GM18502 (cell line): ENCODE measurements at regions not wholly inside any gene's neighbourhood (a gene's known extent, or its start where the extent isn't known, plus 50 kb on each side); places are given as distances from the start of the nearest gene placed in this dataset.
"Not testable (repeated sequence)": the region's sequence is repeated elsewhere in the genome, so short reads cannot be mapped to it uniquely, and the experiment has no call there.

Experiments
- ATAC-seq: cut with Tn5 transposase; IDR thresholded peaks from one replicate; pipeline ENCODE4 v1.9.1; 2021; ENCODE audit warnings: mild to moderate bottlenecking; ENCODE audit not compliant: unreplicated experiment, poor library complexity

DNA sequence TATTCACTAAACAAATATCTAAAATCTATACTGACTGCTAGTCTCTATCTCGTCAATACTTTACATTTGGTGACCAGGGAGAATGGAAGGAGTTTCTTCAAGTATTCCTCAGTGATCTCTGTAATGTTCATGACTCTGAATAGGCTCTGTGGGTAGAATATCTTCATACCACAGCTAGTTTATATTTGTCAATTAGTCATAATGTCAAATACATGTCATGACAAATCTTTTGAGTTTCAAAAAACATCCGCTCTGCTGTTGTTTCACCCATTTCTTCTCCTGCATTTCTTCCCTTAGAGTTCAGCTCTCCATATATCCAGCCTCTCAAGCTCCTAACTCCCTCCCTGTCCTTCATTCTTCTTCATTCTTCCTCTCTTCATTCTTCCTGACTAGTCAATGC is 206.5 kb upstream of the FANCL start:
- ATAC-seq = no peak

DNA sequence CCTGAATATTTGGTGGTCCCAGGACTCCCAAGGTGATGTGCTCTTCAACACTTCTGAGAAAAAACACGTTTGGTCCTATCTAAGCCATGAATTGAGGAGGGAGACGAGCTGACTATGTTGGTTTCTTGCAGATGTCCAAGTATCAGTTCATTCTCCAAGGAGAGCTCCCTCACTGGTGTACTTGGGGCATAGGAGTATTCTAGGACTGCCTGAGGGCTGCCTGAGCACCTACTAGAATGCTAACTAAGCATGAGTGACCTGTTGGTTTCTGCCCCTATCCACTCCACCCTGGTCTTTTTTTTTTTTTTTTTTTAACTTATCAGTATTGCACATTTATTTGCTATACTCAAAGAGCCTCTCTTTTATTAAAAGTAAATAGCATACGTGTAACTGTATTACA is 200.5 kb upstream of the FANCL start:
- ATAC-seq = no peak

DNA sequence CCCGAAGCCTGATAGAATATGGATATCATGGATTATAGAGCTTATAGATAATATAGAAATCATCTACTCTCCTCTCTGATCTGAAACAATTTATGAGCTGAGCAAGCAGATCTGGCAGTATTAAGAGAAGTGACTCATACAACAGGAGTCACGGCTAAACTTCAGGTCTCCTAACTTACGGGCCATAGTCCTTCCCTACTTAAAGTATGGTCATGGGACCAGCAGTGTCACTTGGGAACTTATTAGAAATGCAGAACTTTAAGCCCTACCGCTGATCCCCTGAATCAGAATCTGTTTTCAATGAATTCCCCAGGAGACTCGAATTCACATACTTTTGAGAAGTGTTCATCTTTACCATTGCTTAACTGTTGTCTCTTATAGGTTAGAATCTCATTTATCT is 195.7 kb upstream of the FANCL start:
- ATAC-seq = no peak

DNA sequence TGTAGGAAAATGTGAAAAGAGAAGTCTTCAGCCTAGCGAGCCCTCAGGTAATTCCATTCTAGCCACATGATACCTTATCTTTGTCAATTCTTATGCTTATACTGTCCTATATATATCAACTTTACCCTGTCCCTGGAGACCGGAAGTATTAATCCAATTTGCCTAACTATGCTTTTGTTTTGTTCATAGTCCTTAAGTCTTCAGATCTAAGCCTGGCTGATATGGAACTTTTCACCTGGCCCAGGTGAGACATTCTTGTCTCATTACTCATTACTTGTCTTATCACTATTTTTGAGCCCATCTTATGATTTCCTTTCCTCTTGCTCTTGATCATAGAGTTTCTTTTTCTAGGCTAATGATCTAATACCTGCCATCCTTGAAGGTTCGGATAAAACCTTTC is 194.1 kb upstream of the FANCL start:
- no peak for ATAC-seq

DNA sequence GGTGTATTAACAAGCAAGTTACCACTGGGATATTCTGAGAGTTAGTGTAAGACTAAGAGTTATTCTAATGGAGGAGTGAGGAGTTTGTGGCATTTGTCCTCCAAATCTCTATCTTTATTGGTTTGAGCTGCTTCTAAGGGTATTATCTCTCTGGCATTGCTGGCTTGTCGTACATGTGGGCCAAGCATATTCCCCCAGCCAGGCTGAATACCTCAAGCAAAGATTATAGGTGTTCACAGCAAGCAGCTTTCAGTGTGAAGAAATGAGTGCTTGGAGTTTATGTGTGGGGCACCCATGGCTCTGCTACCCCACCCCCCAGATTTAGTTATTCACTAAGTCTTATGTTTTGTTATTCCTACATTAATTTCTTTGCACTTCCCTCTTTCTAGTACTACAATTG is 193.6 kb upstream of the FANCL start:
- ATAC-seq = no peak

DNA sequence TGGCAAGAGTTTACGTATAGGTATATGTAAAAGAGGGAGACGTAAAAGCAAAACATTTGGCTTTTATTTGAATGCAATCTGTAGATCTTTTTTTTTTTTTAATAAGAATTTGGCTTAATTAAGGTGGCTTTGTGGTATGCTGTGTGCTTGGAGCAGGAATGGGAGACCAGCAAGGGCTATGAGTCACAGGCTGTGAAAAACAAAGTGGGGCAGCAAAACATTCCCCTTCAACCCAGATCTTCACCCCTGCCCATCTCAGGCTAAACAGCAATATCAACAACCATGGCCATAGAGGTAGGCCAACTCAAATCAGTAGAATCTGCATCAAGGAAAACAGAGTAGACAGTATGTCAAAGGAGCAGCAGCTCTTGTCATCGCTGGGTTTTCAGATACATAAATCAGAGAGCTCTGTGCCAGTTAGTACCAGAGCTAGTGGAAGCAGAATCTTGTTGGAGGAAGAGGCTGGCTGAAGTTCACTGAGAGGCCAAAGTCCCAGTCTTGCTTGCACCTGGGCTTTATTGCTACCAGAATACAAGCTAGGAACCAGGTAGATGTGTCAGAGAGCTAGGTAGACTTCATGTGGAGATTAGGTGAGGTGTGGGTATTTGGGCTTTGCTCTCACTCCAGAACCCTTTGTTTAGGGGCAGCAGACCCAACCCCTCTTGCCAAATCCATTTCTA is 191.5 kb upstream of the FANCL start:
- no peak for ATAC-seq

DNA sequence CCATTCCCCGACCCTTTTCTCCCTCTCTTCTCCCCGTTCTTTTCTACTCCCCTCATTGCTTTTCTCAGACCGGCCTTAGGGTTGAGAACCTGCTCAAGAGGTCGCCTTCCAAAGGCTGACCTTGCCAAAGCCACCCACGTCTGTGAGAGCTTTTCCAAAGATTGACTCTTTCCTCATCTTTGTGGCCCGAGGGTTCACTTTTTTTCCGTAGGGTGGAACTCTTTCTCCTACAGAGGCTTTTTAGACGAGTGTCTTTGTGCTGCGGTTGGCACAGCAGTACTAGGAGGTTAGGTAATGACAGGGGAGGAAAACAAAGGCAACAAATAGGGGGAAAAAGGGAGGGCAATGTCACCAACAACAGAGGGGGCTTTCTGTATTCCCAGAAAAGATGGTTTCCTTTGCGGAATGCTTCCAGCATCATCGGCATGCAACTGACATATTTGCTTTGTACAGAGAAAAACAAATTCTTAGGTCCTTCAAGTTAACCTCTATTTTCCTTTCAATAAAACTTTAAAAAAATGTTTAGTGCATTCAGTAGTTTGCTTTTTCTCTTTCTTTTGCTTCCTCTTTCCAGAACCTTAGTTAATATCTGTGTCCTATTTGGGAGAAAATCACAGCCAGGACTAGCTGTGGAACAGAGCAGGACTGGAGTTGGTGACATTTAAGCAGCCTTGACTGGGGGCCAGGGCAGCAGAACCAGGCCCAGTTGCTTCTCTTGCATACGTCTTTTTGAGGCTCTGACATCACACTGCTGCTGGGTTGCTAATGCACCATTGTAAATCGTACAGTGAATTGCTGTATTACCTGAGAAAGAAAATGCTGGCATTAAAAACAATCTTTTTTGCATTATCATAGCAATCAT is 188.1 kb upstream of the FANCL start:
- ATAC-seq = peak; percentile 16

DNA sequence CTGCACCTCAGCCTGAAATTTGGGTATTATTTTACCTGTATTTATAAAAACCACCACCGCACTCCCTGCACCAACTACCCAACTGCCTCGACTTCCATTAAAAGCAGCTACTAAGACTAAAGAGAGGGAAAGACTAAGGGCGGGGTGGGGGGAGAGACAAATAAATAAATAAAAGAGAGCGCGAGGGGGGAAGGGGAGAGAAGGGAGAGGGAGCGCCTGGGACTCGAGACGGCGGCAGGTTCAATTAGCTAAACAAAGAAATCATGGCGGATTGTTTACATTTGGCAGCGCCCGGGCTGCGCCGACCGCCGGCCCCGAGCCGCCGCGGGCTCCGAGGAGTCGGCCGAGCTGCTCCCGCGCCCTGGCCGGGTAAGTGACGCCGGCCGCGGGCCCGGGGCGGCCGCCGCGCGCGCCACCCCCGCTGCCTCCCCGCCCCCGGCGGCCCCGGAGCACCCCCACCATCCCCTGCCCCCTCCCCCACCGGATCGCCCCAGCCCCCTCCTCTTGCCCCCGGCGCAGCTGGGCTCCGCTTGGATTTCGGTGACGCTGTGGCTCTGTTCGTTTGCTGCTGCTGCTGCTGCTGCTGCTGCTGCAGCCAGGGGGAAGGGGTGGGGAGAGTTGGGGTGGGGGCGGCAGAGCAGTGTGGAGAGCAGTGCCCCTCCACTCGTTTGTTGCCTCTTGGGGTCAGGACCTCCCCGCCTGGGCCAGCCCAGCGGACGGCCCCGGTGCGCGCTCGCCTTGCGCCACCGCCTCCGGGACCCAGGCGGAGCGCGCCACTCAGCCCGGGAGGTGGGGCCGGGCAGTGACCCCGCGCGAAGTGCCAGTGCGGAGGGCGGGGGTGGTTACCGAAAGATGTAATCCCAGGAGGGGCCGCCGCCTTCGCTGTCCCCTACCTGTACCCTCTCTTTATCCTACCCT is 187.2 kb upstream of the FANCL start:
- ATAC-seq = peak; percentile 52

DNA sequence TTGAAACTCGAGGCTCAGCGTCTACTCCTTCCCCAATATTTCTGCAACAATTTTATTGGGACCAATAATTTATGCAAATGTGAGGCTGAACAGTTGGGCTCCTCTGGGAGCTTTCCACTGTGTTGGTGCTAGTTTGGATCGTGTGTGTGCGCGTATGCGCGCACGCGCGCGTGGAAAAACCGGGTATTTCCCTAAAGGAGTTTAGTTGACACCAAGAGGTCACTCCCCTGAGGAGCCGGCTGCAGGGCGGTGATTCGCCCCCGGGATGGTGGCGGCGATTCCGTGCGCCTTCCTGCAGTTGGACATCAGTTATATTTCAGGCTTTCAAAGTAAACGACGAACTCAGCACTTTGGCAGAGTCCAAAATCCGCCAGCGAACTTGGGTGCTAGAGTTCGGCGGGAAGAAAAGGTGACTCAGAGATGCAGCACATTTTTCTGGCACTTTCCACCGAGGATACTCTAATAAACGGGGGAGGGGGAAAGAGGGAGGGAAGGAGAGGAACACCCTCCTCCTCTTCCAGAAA is 186.5 kb upstream of the FANCL start:
- ATAC-seq = peak; percentile 42

DNA sequence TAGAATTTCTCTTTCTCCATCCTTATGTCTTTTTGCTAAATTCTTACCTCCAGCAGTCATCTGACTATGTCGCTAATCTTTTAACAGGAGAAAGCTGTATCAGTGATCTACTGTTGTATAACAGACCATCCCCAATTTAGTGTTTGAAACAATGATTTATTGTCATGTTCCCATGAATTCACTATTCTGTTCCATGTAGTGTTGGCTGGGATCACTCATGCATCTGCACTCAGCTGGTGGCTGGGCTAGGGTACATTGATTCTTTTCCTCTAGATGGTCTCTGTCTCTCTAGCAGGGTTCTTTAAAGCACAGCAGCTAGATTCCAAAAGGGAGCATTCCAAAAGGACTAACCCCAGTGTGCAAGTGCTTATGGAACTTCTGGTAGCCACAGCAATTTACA is 184.2 kb upstream of the FANCL start:
- no peak for ATAC-seq

DNA sequence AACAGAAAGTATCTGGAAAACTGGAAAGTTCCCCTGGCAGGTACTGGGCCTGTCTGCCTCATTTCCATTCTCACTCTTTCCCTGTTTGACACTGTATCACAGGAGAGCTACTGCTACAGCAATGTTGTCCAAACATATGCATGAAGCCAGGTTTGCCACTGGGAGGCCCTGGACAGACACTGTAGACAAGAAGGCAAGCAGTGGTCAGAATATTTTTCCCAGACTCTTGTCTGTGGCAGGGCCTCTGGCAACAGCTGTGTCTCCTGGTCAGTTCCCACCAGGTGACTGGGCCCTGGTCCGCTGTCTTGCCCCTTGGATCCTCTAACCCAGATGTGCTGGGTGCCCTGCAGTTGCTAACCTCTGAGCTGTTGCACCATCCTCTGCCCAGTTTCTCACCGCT is 178.9 kb upstream of the FANCL start:
- no peak for ATAC-seq

DNA sequence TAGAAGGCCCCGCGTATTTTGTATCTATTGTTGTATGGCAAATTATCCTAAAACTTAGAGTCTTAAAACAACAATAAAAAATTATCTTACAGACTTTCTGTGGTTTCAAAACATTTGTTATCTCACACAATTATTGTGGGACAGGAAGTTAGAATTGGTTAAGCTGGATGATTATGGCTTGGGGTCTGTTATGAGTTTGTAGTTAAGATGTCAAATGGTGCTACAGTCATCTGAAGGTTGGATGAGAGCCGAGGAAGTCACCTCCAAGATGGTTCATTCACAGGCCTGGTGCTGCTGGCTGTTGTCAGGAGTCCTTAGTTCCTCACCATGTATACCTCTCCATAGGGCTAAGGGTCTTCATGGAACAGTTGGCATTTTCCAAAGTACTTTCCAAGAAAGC is 175.6 kb upstream of the FANCL start:
- ATAC-seq = no peak

DNA sequence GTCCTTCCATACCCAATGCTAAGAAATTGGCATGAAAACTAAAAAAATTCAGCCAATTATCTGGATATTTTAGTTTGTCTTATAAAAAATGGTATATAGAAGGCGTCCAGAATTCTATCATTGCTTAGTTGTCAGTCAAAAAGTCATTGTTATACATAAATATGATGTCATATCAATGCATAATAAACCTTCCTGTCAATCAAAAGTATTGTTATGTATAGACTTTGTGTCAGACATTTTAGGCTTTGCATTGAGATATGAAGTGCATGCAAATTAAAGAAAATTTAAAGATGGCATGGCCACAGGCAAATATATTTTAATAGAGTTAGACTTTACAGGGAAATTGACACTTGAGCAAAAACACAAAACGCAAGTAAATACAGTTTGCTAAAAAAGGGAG is 173.4 kb upstream of the FANCL start:
- no peak for ATAC-seq

DNA sequence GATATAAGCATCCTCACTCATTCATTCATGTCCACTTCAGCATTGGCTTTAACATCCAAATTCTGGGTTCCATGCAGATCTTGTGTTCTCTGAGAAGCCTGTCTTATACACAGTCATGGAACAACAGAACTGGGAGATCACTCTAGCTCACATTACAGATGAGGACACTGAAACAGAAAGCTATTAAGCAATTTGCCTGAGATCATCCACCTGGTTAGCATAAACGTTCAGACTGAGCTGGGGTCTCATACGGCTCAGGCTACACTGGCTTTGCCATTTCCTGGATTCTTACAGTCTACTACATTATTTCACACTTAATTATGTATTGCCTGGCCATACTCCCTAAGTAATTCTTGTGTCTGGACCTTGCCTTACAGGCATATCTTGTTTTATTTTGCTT is 169.4 kb upstream of the FANCL start:
- no peak for ATAC-seq

DNA sequence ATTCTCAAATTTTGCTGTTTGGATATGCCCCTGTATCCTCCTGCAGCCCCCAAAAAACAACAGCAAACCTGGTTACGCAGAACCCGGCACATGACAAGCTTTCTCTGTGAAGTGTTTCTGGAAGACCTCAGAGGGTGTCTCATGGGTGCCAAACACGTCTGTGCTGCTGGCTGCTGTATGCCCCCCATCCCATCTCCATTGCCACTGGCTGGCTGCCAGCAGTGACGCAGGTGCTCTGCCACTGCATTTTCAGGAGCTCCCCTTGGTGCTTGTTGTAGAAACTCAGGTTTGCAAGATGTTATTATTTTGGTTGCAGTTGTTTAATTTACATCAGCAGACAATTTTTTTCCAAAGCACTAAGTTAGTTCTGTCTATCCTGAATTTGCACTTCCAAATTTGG is 166.4 kb upstream of the FANCL start:
- ATAC-seq = no peak

DNA sequence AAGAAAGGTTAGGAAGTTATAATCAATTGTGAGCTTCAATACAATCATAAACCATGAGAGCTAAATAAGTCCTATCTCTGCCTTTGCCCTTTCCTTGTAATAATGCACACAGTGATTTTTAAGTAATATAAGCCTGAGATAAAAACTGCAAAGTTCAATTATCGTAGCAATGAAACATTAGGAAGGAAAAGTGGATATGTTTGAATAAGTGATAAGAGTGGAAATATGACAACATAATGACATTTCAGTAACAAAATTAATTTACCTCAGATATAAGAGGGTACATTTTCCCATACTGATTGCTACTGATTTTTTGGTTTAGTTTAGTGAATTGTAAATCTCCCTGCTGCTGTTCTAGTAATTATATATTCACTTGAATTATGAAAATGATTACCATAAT is 164.2 kb upstream of the FANCL start:
- ATAC-seq = no peak

DNA sequence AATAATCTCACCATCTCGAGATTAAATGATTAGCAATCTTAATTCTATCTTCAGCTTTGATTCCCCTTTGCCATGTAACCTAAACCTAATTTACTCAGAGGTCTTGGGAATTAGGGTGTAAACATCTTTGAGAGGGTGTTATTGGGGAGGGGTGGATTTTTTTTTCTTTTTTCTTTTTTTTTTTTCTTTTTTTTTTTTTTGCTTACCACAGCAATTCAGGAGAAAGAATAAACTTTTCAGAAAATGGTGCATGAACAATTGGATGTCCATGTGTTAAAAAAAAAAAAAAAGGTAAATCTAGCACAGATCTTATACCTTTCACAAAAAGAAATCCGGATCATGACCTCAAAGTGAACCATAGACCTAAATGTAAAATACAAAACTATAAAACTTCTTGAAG is 160.8 kb upstream of the FANCL start:
- no peak for ATAC-seq

DNA sequence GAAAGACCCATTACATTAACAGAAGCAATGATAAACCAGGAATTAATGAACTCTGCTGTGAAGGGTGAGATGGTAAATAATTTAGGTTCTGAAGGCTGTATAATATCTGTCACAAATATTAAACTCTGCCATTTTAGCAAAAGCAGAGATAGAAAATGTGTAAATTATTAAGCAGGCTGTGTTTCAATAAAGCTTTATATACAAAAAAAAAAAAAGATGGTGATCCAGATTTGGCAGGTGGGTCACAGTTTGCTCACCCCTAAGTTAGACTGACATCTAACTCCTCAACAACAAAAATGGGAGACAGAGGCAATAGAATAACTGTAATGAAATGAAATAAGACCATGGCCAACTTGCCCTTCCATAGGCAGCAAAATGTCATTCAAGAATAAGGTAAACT is 157.3 kb upstream of the FANCL start:
- no peak for ATAC-seq

DNA sequence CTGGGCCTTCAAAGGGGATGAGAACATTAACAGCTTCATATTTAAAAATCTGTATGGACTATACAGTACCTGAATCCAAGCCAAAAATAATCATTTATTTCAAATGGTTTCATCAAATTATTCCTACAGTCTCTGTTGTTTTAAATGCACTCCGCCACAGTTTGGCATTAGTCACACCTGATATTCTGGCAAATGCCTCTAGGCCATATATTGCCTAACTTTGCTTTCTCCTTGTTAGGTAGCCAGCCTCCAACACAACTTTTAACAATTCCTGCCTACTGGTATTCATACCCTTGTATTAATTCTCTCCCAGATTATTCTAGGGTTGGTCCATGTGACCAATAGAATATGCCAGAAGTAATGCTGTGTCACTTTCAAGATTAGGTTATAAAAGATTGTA is 146.6 kb upstream of the FANCL start:
- ATAC-seq = no peak

DNA sequence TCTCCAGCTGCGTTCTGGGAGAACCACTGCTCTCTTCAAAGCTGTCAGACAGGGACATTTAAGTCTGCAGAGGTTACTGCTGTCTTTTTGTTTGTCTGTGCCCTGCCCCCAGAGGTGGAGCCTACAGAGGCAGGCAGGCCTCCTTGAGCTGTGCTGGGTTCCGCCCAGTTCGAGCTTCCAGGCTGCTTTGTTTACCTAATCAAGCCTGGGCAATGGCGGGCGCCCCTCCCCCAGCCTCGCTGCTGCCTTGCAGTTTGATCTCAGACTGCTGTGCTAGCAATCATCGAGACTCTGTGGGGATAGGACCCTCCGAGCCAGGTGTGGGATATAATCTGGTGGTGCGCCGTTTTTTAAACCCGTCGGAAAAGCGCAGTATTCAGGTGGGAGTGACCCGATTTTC is 145.8 kb upstream of the FANCL start:
- not testable (repeated sequence) for ATAC-seq

DNA sequence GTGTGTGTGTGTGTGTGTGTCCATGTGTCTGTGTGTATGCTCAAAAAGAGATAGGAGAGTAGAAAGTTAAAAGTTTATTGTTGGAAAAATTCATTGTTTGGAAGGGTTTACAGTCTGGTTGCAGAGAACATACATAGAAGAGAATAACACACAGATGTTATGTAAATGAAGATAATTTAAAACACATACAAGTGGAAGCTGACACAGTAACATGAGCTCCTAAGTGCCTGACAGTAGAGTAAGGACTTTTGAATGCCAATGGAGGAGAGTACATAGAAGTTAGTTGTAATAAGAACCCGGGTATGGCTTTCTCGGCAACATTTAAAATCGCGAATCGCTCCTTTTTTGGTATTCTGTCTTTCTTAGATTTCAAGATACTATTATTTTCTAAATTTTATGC is 137.0 kb upstream of the FANCL start:
- no peak for ATAC-seq
